Naive thymus-derived CD8-positive, alpha-beta T cell (primary cell): ENCODE measurements at regions not wholly inside any gene's neighbourhood (a gene's known extent, or its start where the extent isn't known, plus 50 kb on each side); places are given as distances from the start of the nearest gene placed in this dataset.
"Not testable (repeated sequence)": the region's sequence is repeated elsewhere in the genome, so short reads cannot be mapped to it uniquely, and the experiment has no call there.

Experiments
- ATAC-seq, 2 donors: fragments of 150-1000 bp; cut with Tn5 transposase in 1 of 2; sonication (Bioruptor Pico), chemical (Tn5 transposase) in 1 of 2; 1 replicate in 1 of 2; 2 replicates in 1 of 2; pipeline ENCODE4 v1.10.0; 2021; ENCODE audit warnings: mild to moderate bottlenecking in 2 of 2, moderate library complexity in 2 of 2
- POLR2A ChIA-PET: fragments of 350-600 bp; sonication (Branson Sonifier 250); formaldehyde crosslinking; loops from one replicate; lab custom pipeline; 2021; ENCODE audit warnings: antibody characterized with exemption; lab: Charles Lee
- DNase-seq, 10 donors: peaks; one replicate each; pipeline versions ENCODE4 v3.0.0 to v3.0.0-alpha.2; 2020 to 2022
- H3K27ac Mint-ChIP-seq, 10 donors: one replicate each; pipeline ENCODE4 v1.8.0; 2020 to 2022; ENCODE audit warnings: mild to moderate bottlenecking in 10 of 10, mixed read lengths in 10 of 10, moderate library complexity in 4 of 10, inconsistent platforms in 1 of 10
- H3K27me3 Mint-ChIP-seq, 5 donors: one replicate each; pipeline ENCODE4 v1.8.0; 2021 to 2022; ENCODE audit warnings: mixed read lengths in 5 of 5
- H3K36me3 Mint-ChIP-seq, 3 donors: one replicate each; pipeline ENCODE4 v1.8.0; 2020 to 2022; ENCODE audit warnings: mixed read lengths in 3 of 3, mild to moderate bottlenecking in 2 of 3, inconsistent platforms in 1 of 3
- H3K4me1 Mint-ChIP-seq, 4 donors: one replicate each; pipeline ENCODE4 v1.8.0; 2021 to 2022; ENCODE audit warnings: mixed read lengths in 4 of 4
- H3K4me3 Mint-ChIP-seq, 10 donors: one replicate each; pipeline ENCODE4 v1.8.0; 2020 to 2022; ENCODE audit warnings: mild to moderate bottlenecking in 10 of 10, mixed read lengths in 10 of 10, moderate library complexity in 6 of 10, inconsistent platforms in 1 of 10
- H3K9me3 Mint-ChIP-seq, 9 donors: one replicate each; pipeline ENCODE4 v1.8.0; 2020 to 2022; ENCODE audit warnings: mixed read lengths in 9 of 9, mild to moderate bottlenecking in 3 of 9, inconsistent platforms in 1 of 9, moderate library complexity in 1 of 9

GRCh38 chr22:25447686-25448434 lies 116.6 kb upstream of the GRK3 start:
- Mint-ChIP-seq H3K27ac (peak overlapping the region; percentile 91 to 97 (median 94)), H3K4me1 (peaks cover 23 to 49% (median 41%) of the 10 kb centered on the region in 4 donors), H3K27me3 (peaks cover 0 to 1% (median 0%) of the 10 kb centered on the region in 5 donors), H3K9me3 (no peaks in the 10 kb centered on the region), H3K36me3 (peaks cover 0 to 16% (median 0%) of the 10 kb centered on the region in 3 donors), H3K4me3 (peak overlapping the region; percentile 92 to 99 (median 94))
- POLR2A ChIA-PET: interaction anchor here (0.5 kb wide), 1 partner anchor 572 kb away, joined by 3 read pairs; no protein-coding TSS in a partner anchor
- ATAC-seq (peak; percentile 92 to 97), DNase-seq (peak; percentile 78 to 95 (median 86))

- POLR2A ChIA-PET: no interaction called here
- peak; percentile 34 to 39 for ATAC-seq
- no peaks in the 10 kb centered on the region for H3K9me3 Mint-ChIP-seq
- DNase-seq: peak in 4 of 10 donors; percentile 2 to 12 (median 9)
- H3K27me3 Mint-ChIP-seq: peaks cover 0 to 1% (median 0%) of the 10 kb centered on the region in 5 donors
- peaks cover 0 to 19% (median 0%) of the 10 kb centered on the region in 3 donors for H3K36me3 Mint-ChIP-seq
- H3K4me1 Mint-ChIP-seq: peaks cover 25 to 52% (median 44%) of the 10 kb centered on the region in 4 donors
- H3K27ac Mint-ChIP-seq: peak overlapping the region; percentile 91 to 97 (median 94)
- peak overlapping the region; percentile 92 to 99 (median 94) for H3K4me3 Mint-ChIP-seq
Observed at GRCh38 chr22:25448435-25449051, 115.9 kb upstream of the GRK3 start.

GRCh38 chr22:25449781-25450317 lies 114.6 kb upstream of the GRK3 start:
- H3K4me3 Mint-ChIP-seq: peak overlapping the region; percentile 92 to 99 (median 94)
- H3K9me3 Mint-ChIP-seq: no peaks in the 10 kb centered on the region
- peaks cover 30 to 62% (median 48%) of the 10 kb centered on the region in 4 donors for H3K4me1 Mint-ChIP-seq
- no peak for DNase-seq
- POLR2A ChIA-PET: no interaction called here
- ATAC-seq: no peak
- H3K36me3 Mint-ChIP-seq: peaks cover 0 to 32% (median 0%) of the 10 kb centered on the region in 3 donors
- H3K27me3 Mint-ChIP-seq: peaks cover 0 to 1% (median 0%) of the 10 kb centered on the region in 5 donors
- H3K27ac Mint-ChIP-seq: peak overlapping the region in 6 of 10 donors; percentile 6 to 82 (median 66)

- no peak for ATAC-seq
- Mint-ChIP-seq H3K9me3 (no peaks in the 10 kb centered on the region), H3K27ac (peak overlapping the region in 6 of 10 donors; percentile 0 to 66 (median 4)), H3K27me3 (peaks cover 0 to 1% (median 0%) of the 10 kb centered on the region in 5 donors), H3K4me1 (peaks cover 31 to 68% (median 48%) of the 10 kb centered on the region in 4 donors), H3K36me3 (peaks cover 0 to 36% (median 0%) of the 10 kb centered on the region in 3 donors), H3K4me3 (peak overlapping the region in 9 of 10 donors; percentile 1 to 41 (median 25))
- DNase-seq: no peak
- POLR2A ChIA-PET: no interaction called here
Observed at GRCh38 chr22:25451480-25452114, 112.9 kb upstream of the GRK3 start.

GRCh38 chr22:25452116-25452700 lies 112.3 kb upstream of the GRK3 start:
- peak overlapping the region in 6 of 10 donors; percentile 1 to 39 (median 22) for H3K4me3 Mint-ChIP-seq
- POLR2A ChIA-PET: no interaction called here
- H3K4me1 Mint-ChIP-seq: peaks cover 33 to 68% (median 48%) of the 10 kb centered on the region in 4 donors
- ATAC-seq (no peak), DNase-seq (no peak)
- H3K27me3 Mint-ChIP-seq: peaks cover 0 to 1% (median 0%) of the 10 kb centered on the region in 5 donors
- no peaks in the 10 kb centered on the region for H3K9me3 Mint-ChIP-seq
- peak overlapping the region in 6 of 10 donors; percentile 5 to 92 (median 34) for H3K27ac Mint-ChIP-seq
- H3K36me3 Mint-ChIP-seq: peaks cover 0 to 39% (median 0%) of the 10 kb centered on the region in 3 donors

GRCh38 chr22:25453058-25453457 lies 111.4 kb upstream of the GRK3 start:
- Mint-ChIP-seq H3K36me3 (peaks cover 0 to 45% (median 0%) of the 10 kb centered on the region in 3 donors), H3K4me1 (peaks cover 30 to 61% (median 47%) of the 10 kb centered on the region in 4 donors), H3K27me3 (no peaks in the 10 kb centered on the region), H3K27ac (peak overlapping the region in 4 of 10 donors; percentile 2 to 58 (median 34)), H3K4me3 (peak overlapping the region in 3 of 10 donors; percentile 7 to 24 (median 21)), H3K9me3 (no peaks in the 10 kb centered on the region)
- POLR2A ChIA-PET: no interaction called here
- DNase-seq: no peak
- ATAC-seq: no peak

- ATAC-seq: no peak
Observed at GRCh38 chr22:25453557-25453956, 110.9 kb upstream of the GRK3 start.

GRCh38 chr22:25456300-25457043 lies 108.0 kb upstream of the GRK3 start:
- peak overlapping the region in 2 of 10 donors; percentile 76 to 93 for H3K27ac Mint-ChIP-seq
- H3K36me3 Mint-ChIP-seq: peaks cover 0 to 71% (median 10%) of the 10 kb centered on the region in 3 donors
- H3K27me3 Mint-ChIP-seq, H3K4me3 Mint-ChIP-seq, H3K9me3 Mint-ChIP-seq, ATAC-seq, DNase-seq, POLR2A ChIA-PET: not testable (repeated sequence)
- H3K4me1 Mint-ChIP-seq: peaks cover 18 to 36% (median 22%) of the 10 kb centered on the region in 4 donors

More at GRCh38 chr22:25453557-25453956, 110.9 kb upstream of the GRK3 start:
- H3K27me3 Mint-ChIP-seq: no peaks in the 10 kb centered on the region
- H3K9me3 Mint-ChIP-seq: no peaks in the 10 kb centered on the region
- H3K27ac Mint-ChIP-seq: peak overlapping the region in 4 of 10 donors; percentile 65 to 82 (median 72)
- peaks cover 0 to 48% (median 0%) of the 10 kb centered on the region in 3 donors for H3K36me3 Mint-ChIP-seq
- DNase-seq: no peak
- peaks cover 30 to 61% (median 47%) of the 10 kb centered on the region in 4 donors for H3K4me1 Mint-ChIP-seq
- H3K4me3 Mint-ChIP-seq: peak overlapping the region in 1 of 10 donors; percentile 9
- POLR2A ChIA-PET: interaction anchor here (0.6 kb wide), 1 partner anchor 239 kb away, joined by 3 read pairs; no protein-coding TSS in a partner anchor

GRCh38 chr22:25458631-25459030 lies 105.8 kb upstream of the GRK3 start:
- POLR2A ChIA-PET, H3K9me3 Mint-ChIP-seq, ATAC-seq, DNase-seq, H3K4me3 Mint-ChIP-seq, H3K27me3 Mint-ChIP-seq: not testable (repeated sequence)
- H3K36me3 Mint-ChIP-seq: peaks cover 0 to 63% (median 10%) of the 10 kb centered on the region in 3 donors
- peak overlapping the region in 3 of 10 donors; percentile 40 to 74 (median 53) for H3K27ac Mint-ChIP-seq
- peaks cover under 1 to 18% (median 11%) of the 10 kb centered on the region in 4 donors for H3K4me1 Mint-ChIP-seq

GRCh38 chr22:25460682-25461081 lies 103.8 kb upstream of the GRK3 start:
- H3K27ac Mint-ChIP-seq: peak overlapping the region in 1 of 10 donors; percentile 69
- POLR2A ChIA-PET, H3K9me3 Mint-ChIP-seq, DNase-seq, ATAC-seq, H3K27me3 Mint-ChIP-seq, H3K4me3 Mint-ChIP-seq, H3K4me1 Mint-ChIP-seq: not testable (repeated sequence)
- peaks cover 0 to 47% (median 10%) of the 10 kb centered on the region in 3 donors for H3K36me3 Mint-ChIP-seq

- Mint-ChIP-seq H3K36me3 (peaks cover 0 to 52% (median 12%) of the 10 kb centered on the region in 3 donors), H3K4me1 (peaks cover 0 to 7% (median 6%) of the 10 kb centered on the region in 4 donors), H3K27ac (no peak overlapping the region)
Observed at GRCh38 chr22:25461301-25461700, 103.2 kb upstream of the GRK3 start.

More at GRCh38 chr22:25461301-25461700, 103.2 kb upstream of the GRK3 start:
- POLR2A ChIA-PET: interaction anchor here (0.6 kb wide), 1 partner anchor 808 kb away, joined by 3 read pairs; no protein-coding TSS in a partner anchor
- H3K27me3 Mint-ChIP-seq: no peaks in the 10 kb centered on the region
- no peak for ATAC-seq
- no peak for DNase-seq
- no peak overlapping the region for H3K4me3 Mint-ChIP-seq
- H3K9me3 Mint-ChIP-seq: no peaks in the 10 kb centered on the region
